ENCODE measurements at regions not wholly inside any gene's neighbourhood (a gene's known extent, or its start where the extent isn't known, plus 50 kb on each side); places are given as distances from the start of the nearest gene placed in this dataset.

DNA sequence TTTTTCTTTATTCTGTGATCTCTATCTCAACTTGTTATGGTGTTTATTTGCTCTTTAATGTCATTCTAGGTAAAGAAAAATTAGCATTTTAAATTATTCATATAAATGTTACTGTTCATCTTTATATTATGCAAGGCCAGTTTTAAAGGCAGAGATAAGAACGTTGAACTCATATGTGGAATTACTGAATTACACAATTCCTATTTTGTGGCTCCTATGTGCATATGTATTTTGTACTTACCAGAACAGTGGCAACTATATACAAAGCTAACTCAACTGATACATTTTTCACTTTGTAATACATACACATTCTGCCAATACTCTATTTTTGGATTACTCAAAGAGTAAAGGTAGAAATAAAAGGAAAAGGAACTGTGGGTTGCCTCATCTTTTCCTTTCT lies 533.2 kb upstream of the NR3C2 start:
- H3K4me2 ChIP-seq (ENCODE audit: unreplicated experiment), result no peak overlapping the region
- H3K4me3 ChIP-seq, result no peak overlapping the region
- in situ Hi-C loops (cut with MboI), result no loop called here
- no peak overlapping the region for H3K9ac ChIP-seq
- no peaks in the 10 kb centered on the region for H3K27me3 ChIP-seq (replicated peaks; ENCODE audit: insufficient read depth)
- H3K79me2 ChIP-seq (ENCODE audit: insufficient read depth), result no peaks in the 10 kb centered on the region
- no peaks in the 10 kb centered on the region for H3K9me2 ChIP-seq (ENCODE audit: insufficient read depth)
- H3F3A ChIP-seq (ENCODE audit: insufficient read depth), result no peaks in the 10 kb centered on the region
- no peaks in the 10 kb centered on the region for H3K36me3 ChIP-seq (ENCODE audit: low read depth)
- no peaks in the 10 kb centered on the region for H3K4me1 ChIP-seq (ENCODE audit: insufficient read depth)
- H4K20me1 ChIP-seq (ENCODE audit: insufficient read depth), result no peaks in the 10 kb centered on the region
- H3K9me3 ChIP-seq (ENCODE audit: low read depth), result no peaks in the 10 kb centered on the region
- TF ChIP-seq EZH2phosphoT487 (IDR thresholded peaks at IDR 0.05; ENCODE audit: insufficient read depth, low read depth) (no peak), EZH2 (IDR thresholded peaks at IDR 0.05; ENCODE audit: insufficient read depth, poor library complexity, severe bottlenecking) (no peak)
- 38 to 51% methylated on average over 1 of the region's 1 CpG for WGBS, 2 experiments (ENCODE audit: low coverage in 1 of 2, low lambda C conversion rate in 2 of 2, missing lambda C conversion rate in 2 of 2)
- no peak for DNase-seq
- no peak overlapping the region for H2AFZ ChIP-seq
- H3K27ac ChIP-seq, result no peak overlapping the region

DNA sequence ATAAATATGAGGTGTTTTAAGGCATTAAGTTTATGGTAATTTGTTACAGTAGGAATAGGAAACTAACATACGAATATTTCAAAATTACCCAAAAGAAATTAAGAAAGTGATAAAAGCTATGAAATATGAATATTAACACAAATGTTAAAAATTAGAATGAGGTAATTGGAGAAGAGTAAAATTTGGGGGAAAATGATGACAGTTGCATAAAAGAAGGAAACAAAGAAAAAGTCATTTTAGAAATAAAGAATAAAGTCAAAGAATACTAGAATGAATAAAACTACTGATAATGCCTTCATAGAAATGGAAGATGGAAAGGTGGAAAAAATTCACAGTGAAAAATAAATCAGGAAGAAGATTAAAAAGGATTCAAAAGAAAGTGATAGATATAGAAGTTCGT lies 522.9 kb upstream of the NR3C2 start:
- H3K4me1 ChIP-seq (ENCODE audit: insufficient read depth), result no peaks in the 10 kb centered on the region
- WGBS, 2 experiments (ENCODE audit: low coverage in 1 of 2, low lambda C conversion rate in 2 of 2, missing lambda C conversion rate in 2 of 2), result 8 to 11% methylated on average over 2 of the region's 2 CpGs
- no peaks in the 10 kb centered on the region; the same call in 1 of the 2 replicates for H3K9me2 ChIP-seq (ENCODE audit: insufficient read depth)
- H3K36me3 ChIP-seq (ENCODE audit: low read depth), result no peaks in the 10 kb centered on the region
- H2AFZ ChIP-seq, result no peak overlapping the region
- TF ChIP-seq EZH2phosphoT487 (IDR thresholded peaks at IDR 0.05; ENCODE audit: insufficient read depth, low read depth) (no peak), EZH2 (IDR thresholded peaks at IDR 0.05; ENCODE audit: insufficient read depth, poor library complexity, severe bottlenecking) (no peak)
- DNase-seq, result no peak
- H3K27me3 ChIP-seq (replicated peaks; ENCODE audit: insufficient read depth), result peaks cover 11% of the 10 kb centered on the region; the same call in 1 of the 2 replicates
- no peak overlapping the region for H3K4me3 ChIP-seq
- no peak overlapping the region for H3K9ac ChIP-seq
- in situ Hi-C loops (cut with MboI), result no loop called here
- no peaks in the 10 kb centered on the region for H4K20me1 ChIP-seq (ENCODE audit: insufficient read depth)
- H3K79me2 ChIP-seq (ENCODE audit: insufficient read depth), result no peaks in the 10 kb centered on the region
- no peak overlapping the region for H3K4me2 ChIP-seq (ENCODE audit: unreplicated experiment)
- H3K9me3 ChIP-seq (ENCODE audit: low read depth), result peaks cover 3% of the 10 kb centered on the region
- H3K27ac ChIP-seq, result no peak overlapping the region
- no peaks in the 10 kb centered on the region; the same call in 1 of the 2 replicates for H3F3A ChIP-seq (ENCODE audit: insufficient read depth)

DNA sequence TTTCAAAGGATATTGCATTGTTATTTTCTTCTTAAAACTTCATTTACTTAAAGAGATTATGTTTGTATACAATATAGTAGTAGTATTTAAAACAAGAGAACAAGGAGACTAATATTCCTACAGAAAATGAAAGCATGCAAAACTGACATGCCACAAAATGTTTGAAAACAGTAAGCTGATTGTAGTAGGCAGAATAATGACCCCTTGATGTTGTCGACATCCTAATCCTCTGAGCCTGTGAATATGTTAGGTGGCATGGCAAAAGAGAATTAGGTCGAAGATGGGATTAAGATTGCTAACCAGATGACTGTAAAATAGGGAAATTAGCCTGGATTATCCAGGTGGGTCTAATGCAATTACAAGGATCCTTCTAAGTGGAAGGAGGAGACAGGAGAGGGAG lies 522.2 kb upstream of the NR3C2 start:
- Histone ChIP-seq H3K9me3 (ENCODE audit: low read depth) (peaks cover 3% of the 10 kb centered on the region), H3K4me1 (ENCODE audit: insufficient read depth) (no peaks in the 10 kb centered on the region), H3K27ac (no peak overlapping the region), H3K9me2 (ENCODE audit: insufficient read depth) (no peaks in the 10 kb centered on the region; the same call in 1 of the 2 replicates), H3K4me3 (no peak overlapping the region), H3K27me3 (replicated peaks; ENCODE audit: insufficient read depth) (peaks cover 11% of the 10 kb centered on the region), H3F3A (ENCODE audit: insufficient read depth) (no peaks in the 10 kb centered on the region; the same call in 1 of the 2 replicates), H2AFZ (no peak overlapping the region), H3K4me2 (ENCODE audit: unreplicated experiment) (no peak overlapping the region), H3K79me2 (ENCODE audit: insufficient read depth) (no peaks in the 10 kb centered on the region), H3K36me3 (ENCODE audit: low read depth) (no peaks in the 10 kb centered on the region), H4K20me1 (ENCODE audit: insufficient read depth) (no peaks in the 10 kb centered on the region), H3K9ac (no peak overlapping the region)
- in situ Hi-C loops (cut with MboI), result no loop called here
- whole genome bisulfite sequencing, 2 experiments (ENCODE audit: low coverage in 1 of 2, low lambda C conversion rate in 2 of 2, missing lambda C conversion rate in 2 of 2), result 19 to 23% methylated on average over 2 of the region's 2 CpGs
- TF ChIP-seq EZH2phosphoT487 (IDR thresholded peaks at IDR 0.05; ENCODE audit: insufficient read depth, low read depth), result no peak
- no peak for TF ChIP-seq EZH2 (IDR thresholded peaks at IDR 0.05; ENCODE audit: insufficient read depth, poor library complexity, severe bottlenecking)
- DNase-seq, result no peak

DNA sequence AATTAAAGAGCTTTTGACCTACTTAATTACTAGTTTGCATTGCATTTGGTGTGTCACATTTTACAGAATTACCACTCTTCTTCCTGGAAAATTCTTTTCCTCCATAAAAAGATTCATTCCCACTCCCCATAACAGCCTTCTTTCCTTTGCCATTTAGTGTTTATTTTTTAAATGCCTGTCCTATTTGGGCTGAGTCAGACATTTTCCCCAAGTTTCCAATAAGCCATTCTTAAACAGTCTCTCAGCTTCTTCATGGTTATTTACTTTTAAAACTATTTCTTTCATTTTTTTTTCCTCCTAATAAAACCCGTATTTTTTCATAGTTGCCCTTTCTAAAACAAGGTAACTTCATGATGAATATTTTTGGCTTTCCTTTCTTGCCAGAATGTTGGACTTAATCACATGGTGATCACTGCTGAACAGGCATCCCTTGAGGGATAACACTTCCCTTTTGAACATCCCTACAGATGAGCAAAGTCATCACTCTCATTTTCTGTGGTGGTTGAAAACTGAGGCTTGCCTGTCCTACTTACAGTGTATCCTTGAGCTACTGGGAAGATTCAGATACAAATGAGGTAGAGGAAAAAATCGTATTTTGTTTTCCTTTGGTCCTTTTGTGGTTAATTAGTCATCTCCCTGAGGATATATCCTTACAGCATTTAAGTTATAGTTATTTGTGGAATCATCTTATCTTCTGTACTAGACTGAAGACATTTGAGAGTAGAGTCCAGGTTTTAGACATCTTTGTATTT lies 520.5 kb upstream of the NR3C2 start:
- H4K20me1 ChIP-seq (ENCODE audit: insufficient read depth), result no peaks in the 10 kb centered on the region
- in situ Hi-C loops (cut with MboI), result no loop called here
- no peak for TF ChIP-seq EZH2phosphoT487 (IDR thresholded peaks at IDR 0.05; ENCODE audit: insufficient read depth, low read depth)
- no peak for TF ChIP-seq EZH2 (IDR thresholded peaks at IDR 0.05; ENCODE audit: insufficient read depth, poor library complexity, severe bottlenecking)
- 6 to 10% methylated on average over 2 of the region's 2 CpGs for WGBS, 2 experiments (ENCODE audit: low coverage in 1 of 2, low lambda C conversion rate in 2 of 2, missing lambda C conversion rate in 2 of 2)
- H3K36me3 ChIP-seq (ENCODE audit: low read depth), result no peaks in the 10 kb centered on the region
- H2AFZ ChIP-seq, result no peak overlapping the region
- DNase-seq, result peak; percentile 33
- no peak overlapping the region for H3K9ac ChIP-seq
- no peak overlapping the region for H3K27ac ChIP-seq
- H3K4me2 ChIP-seq (ENCODE audit: unreplicated experiment), result no peak overlapping the region
- H3K79me2 ChIP-seq (ENCODE audit: insufficient read depth), result no peaks in the 10 kb centered on the region
- peaks cover 11% of the 10 kb centered on the region; the same call in 1 of the 2 replicates for H3K27me3 ChIP-seq (replicated peaks; ENCODE audit: insufficient read depth)
- H3K9me3 ChIP-seq (ENCODE audit: low read depth), result peaks cover 3% of the 10 kb centered on the region
- no peaks in the 10 kb centered on the region; the same call in 1 of the 2 replicates for H3K9me2 ChIP-seq (ENCODE audit: insufficient read depth)
- no peaks in the 10 kb centered on the region; the same call in 1 of the 2 replicates for H3F3A ChIP-seq (ENCODE audit: insufficient read depth)
- no peak overlapping the region for H3K4me3 ChIP-seq
- H3K4me1 ChIP-seq (ENCODE audit: insufficient read depth), result no peaks in the 10 kb centered on the region
